GM15510 (cell line): ENCODE measurements at regions not wholly inside any gene's neighbourhood (a gene's known extent, or its start where the extent isn't known, plus 50 kb on each side); places are given as distances from the start of the nearest gene placed in this dataset.

ENCODE experiments used
- POLR2A ChIP-seq: IDR thresholded peaks from 3 replicates; pipeline ENCODE4 v1.6.1; 2011; ENCODE audit warnings: borderline replicate concordance; ENCODE audit not compliant: insufficient read length; ENCODE audit errors: extremely low read depth

DNA sequence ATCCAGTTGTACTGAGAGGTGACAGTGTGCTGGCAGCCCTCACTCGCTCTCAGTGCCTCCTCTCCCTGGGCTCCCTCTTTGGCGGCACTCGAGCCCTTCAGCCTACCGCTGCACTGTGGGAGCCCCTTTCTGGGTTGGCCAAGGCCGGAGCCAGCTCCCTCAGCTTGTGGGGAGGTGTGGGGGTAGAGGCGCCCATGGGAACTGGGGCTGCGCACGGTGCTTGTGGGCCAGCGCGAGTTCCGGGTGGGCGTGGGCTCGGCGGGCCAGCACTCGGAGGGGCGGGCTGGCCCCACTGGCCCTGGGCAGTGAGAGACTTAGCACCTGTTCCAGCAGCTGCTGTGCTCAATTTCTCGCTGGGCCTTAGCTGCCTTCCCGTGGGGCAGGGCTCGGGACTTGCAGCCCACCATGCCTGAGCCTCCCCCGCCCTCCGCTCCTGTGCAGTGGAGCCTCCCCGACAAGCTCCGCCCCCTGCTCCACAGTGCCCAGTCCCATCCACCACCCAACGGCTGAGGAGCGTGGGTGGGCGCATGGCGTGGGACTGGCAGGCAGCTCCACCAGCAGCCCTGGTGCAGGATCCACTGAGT is 342.2 kb upstream of the ZNF608 start:
- no peak for TF ChIP-seq POLR2A

DNA sequence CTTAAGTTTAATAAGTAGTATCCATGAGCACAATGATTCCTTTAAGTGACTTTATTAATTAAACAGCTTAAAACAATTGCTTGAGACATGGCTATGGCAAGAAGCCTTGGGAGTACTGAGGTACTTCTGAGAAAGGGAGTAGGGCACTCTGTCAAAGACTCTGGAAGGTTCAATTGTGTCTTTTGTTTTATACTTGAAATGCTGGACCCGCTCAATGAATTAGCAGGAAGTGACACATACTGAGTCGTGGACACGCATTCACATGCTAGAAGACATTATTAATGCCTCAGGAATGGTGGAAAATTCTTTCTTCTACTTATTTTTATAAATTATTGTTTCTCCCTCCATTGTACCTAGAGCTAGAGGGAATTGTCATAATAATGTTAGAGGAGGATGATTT is 347.3 kb upstream of the ZNF608 start:
- TF ChIP-seq POLR2A = no peak

- no peak for TF ChIP-seq POLR2A
These were observed 353.9 kb upstream of the ZNF608 start for GRCh38 chr5:125100342-125100741.

- TF ChIP-seq POLR2A = no peak
These were observed 354.5 kb upstream of the ZNF608 start for GRCh38 chr5:125100951-125101350.

DNA sequence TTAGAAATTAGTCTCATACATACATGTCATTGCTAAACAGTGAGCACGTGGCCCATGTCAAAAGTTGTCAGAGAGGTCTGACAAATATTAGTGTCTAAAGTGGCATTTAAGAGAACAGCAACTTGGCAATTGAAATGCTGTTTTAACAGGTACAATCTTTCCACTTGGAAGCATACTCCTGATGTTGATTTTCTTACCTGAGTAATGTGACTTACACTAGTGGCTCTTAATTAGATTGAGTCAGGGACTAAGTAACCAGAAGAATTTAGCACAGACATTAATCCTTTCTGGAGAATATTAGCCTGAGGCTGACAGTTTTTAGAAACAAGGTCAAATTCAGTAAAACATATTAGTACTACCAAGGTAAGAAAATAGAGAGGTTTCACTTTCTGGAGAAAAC is 357.0 kb upstream of the ZNF608 start:
- no peak for TF ChIP-seq POLR2A

- TF ChIP-seq POLR2A = no peak
These were observed 359.8 kb upstream of the ZNF608 start for GRCh38 chr5:125106271-125106670.

- no peak for TF ChIP-seq POLR2A
These were observed 360.4 kb upstream of the ZNF608 start for GRCh38 chr5:125106881-125107280.

GRCh38 chr5:125109293-125109692 is 362.9 kb upstream of the ZNF608 start:
- no peak for TF ChIP-seq POLR2A

GRCh38 chr5:125109816-125110215 is 363.4 kb upstream of the ZNF608 start:
- TF ChIP-seq POLR2A = no peak

GRCh38 chr5:125112196-125112595 is 365.8 kb upstream of the ZNF608 start:
- TF ChIP-seq POLR2A = no peak

DNA sequence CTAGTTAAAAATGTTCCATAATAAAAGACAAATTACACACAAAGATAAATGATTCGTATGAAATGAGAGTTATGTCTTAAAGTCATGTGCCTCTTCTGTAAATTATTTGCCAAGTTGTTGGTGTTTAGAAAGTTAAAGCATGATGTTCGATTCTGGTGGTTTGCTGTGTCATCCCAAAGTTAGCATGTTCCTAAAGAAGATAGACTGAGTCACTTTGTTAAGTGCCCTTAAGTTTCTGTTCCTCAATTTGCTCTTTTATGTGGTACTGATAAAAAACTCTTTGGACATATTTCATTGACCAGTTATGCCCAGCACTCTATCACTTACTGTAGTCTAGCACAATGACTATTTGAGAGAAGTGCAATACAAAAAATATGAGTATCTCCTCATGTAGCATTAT is 366.9 kb upstream of the ZNF608 start:
- TF ChIP-seq POLR2A = no peak

DNA sequence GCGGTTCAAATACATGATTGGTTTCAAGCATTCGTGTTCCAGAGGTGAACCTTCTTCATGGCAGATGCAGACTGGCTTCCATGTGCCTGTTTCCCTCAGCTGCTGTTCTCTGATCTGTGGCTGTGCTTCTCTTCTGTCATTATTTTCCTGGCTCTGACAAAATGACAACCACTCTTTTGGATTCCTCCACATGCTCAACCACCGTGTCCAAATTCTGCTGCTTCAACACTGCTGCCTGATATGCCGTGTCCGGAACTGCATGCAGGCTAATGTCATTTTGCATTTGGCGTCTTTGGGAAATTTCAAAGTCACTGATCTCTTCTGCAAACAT is 368.7 kb upstream of the ZNF608 start:
- TF ChIP-seq POLR2A = no peak

- no peak for TF ChIP-seq POLR2A
These were observed 371.1 kb upstream of the ZNF608 start for GRCh38 chr5:125117566-125117965.

- no peak for TF ChIP-seq POLR2A
These were observed 373.6 kb upstream of the ZNF608 start for GRCh38 chr5:125120012-125120411.

DNA sequence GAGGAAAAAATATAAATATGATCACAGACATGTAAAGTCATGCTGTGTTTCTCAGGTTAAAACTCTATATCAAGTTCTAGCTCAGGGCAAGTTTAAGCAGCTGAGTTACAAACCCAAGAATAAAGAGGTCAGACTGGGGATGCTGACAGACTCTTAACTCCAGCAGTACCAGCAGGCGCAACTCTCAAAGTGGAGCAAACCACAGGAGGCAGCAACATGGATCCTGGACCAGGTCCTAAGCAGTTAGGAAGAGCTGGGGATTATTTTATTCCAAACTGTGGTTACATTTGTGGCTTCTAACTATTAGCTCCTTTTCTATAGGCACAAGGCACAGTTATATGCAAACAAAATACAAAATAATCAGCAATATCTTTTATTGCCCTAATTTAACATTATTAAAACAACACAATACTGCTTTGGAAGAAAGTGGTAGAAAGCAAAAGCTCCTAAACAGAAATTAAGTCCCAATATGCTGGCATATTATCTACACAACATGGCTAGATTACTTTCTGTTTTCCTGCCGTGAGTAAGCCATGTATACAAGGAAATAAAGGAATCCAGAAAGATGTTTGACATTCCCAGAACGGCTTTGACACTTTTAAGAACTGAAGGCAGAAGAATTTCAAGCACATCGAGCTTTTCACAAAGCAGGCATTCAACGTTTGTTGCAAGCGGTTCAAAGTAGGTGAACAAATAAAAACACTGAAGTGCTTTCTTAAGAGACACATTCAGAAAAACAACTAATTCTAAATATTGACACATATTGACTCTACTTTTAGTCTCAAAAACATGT is 378.8 kb upstream of the ZNF608 start:
- TF ChIP-seq POLR2A = no peak

GRCh38 chr5:125126050-125126449 is 379.6 kb upstream of the ZNF608 start:
- TF ChIP-seq POLR2A = no peak

DNA sequence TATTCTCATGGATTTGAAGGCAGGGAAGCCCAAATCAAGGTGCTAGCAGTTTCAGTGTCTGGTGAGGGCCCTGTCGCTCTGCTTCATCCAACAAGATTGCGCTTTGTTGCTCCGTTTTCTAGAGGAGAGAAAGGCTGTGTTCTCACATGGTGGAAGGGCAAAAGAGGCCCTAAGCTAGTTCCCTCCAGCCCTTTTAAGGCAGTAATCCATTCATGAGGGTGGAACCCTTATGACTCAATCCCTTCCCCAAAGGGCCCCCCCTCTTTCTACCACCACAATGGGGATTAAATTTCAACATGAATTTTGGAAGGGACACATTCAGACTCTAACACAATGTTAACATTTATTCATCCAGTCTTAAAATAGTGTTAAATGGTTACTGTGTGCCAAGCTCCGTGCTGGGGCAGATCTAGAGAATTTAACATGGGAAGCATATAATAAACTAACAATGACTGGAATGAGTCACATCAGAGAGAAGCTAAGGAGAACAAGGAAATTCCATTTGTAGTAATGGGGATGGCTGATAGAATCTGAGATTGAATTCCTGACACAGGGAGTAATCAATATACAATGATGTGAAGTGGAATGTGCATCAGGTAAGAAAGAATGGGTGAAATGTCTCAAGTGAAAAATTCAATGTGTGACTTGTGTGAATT is 382.8 kb upstream of the ZNF608 start:
- TF ChIP-seq POLR2A = no peak

DNA sequence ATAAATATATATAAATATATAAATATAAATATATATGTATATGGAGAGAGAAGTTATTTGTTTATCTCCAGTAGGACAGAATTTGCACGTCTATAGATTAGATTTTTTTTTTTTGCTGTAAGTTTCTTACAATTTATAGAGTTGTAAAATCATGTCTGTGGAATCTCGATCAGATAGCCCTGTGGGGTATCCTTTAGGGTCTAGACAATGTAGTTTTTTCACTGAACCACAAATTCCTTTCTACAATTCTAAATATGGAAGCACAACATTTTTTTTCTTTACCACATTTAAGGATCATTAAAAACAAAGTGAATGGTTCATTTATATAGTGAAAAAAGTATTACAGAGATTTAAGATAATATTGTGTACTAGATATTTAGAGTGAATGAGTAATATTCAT is 384.2 kb upstream of the ZNF608 start:
- TF ChIP-seq POLR2A = no peak
